HepG2 (cell line): ENCODE measurements at regions not wholly inside any gene's neighbourhood (a gene's known extent, or its start where the extent isn't known, plus 50 kb on each side); places are given as distances from the start of the nearest gene placed in this dataset.

ENCODE experiments used
- ATAC-seq: fragments of 200-7000 bp; cut with Tn5 transposase; 3 replicates; pipeline ENCODE4 v1.9.1; 2020; ENCODE audit warnings: mild to moderate bottlenecking, moderate library complexity
- BruUV-seq: library from RNA; stranded (reverse); fragments of 400-500 nt; replicated peaks from 2 replicates; lab custom pipeline; 2021; lab: Mats Ljungman, UMichigan
- CTCF ChIA-PET: fragments of 300-600 bp; formaldehyde crosslinking; extraction: SDS; loops from one replicate; lab custom pipeline; 2021; ENCODE audit warnings: low total read pairs, inconsistent platforms, low intra/inter-chr PET ratio; lab: Yijun Ruan, JAX
- POLR2A ChIA-PET: fragments of 350-600 bp; sonication (Branson Sonifier 250); formaldehyde crosslinking; loops from one replicate; lab custom pipeline; 2020; ENCODE audit warnings: antibody characterized with exemption, inconsistent platforms; lab: Yijun Ruan, JAX
- DNase-seq: peaks from one replicate; pipeline ENCODE4 v3.0.0-alpha.2; 2015; ENCODE audit warnings: low spot score
- FAIRE-seq: peaks from 3 replicates; lab custom pipeline; 2011; peaks lifted over from hg19 to GRCh38; lab: Jason Lieb, UNC
- H2AFZ ChIP-seq: one replicate; pipeline ENCODE4 v1.6.1; 2011; ENCODE audit warnings: low read length, inconsistent platforms
- H3K27ac ChIP-seq: fragments of 300-600 bp; 3 replicates; pipeline ENCODE4 v1.8.0; 2011; ENCODE audit warnings: mixed run types, mild to moderate bottlenecking, mixed read lengths, low read length, inconsistent platforms; ENCODE audit not compliant: insufficient read depth; ENCODE audit errors: extremely low read length
- H3K27me3 ChIP-seq, 2 experiments: fragments of 200-600 bp in 1 of 2; 2 replicates in 1 of 2; 3 replicates in 1 of 2; pipeline versions ENCODE4 v1.6.0 to v1.8.0; 2011; ENCODE audit warnings: low read length in 2 of 2, mild to moderate bottlenecking in 2 of 2, moderate library complexity in 2 of 2, inconsistent platforms in 1 of 2; ENCODE audit not compliant: insufficient read depth in 2 of 2, control insufficient read depth in 1 of 2
- H3K36me3 ChIP-seq, 2 experiments: fragments of 200-600 bp in 1 of 2; replicated peaks in 1 of 2; 2 replicates in 1 of 2; 3 replicates in 1 of 2; pipeline versions ENCODE4 v1.5.1 to v1.8.0; 2011; ENCODE audit warnings: low read length in 2 of 2, inconsistent platforms in 1 of 2; ENCODE audit not compliant: insufficient read depth in 2 of 2, control insufficient read depth in 1 of 2
- H3K4me1 ChIP-seq: 2 replicates; pipeline ENCODE4 v1.5.1; 2012; ENCODE audit warnings: low read length, inconsistent platforms; ENCODE audit not compliant: insufficient read depth
- H3K4me2 ChIP-seq: 2 replicates; pipeline ENCODE4 v1.6.0; 2011; ENCODE audit warnings: low read depth, low read length, inconsistent platforms
- H3K4me3 ChIP-seq, 3 experiments: fragments of 200-600 bp in 1 of 3; sonication (generic), shearing (Covaris generic) in 1 of 3; replicated peaks in 1 of 3; 2 replicates each; pipeline ENCODE4 v1.5.1; 2011 to 2016; ENCODE audit warnings: low read length in 3 of 3, inconsistent platforms in 2 of 3, low read depth in 2 of 3, mild to moderate bottlenecking in 2 of 3, control low read depth in 1 of 3, mixed read lengths in 1 of 3; ENCODE audit not compliant: insufficient read depth in 1 of 3
- H3K79me2 ChIP-seq: one replicate; pipeline ENCODE4 v1.6.1; 2011; ENCODE audit warnings: low read length, inconsistent platforms; ENCODE audit not compliant: insufficient read depth
- H3K9ac ChIP-seq: 2 replicates; pipeline ENCODE4 v1.6.0; 2011; ENCODE audit warnings: mild to moderate bottlenecking, low read depth, low read length, inconsistent platforms; ENCODE audit not compliant: insufficient read depth
- H3K9me3 ChIP-seq: 2 replicates; pipeline ENCODE4 v1.5.1; 2012; ENCODE audit warnings: mild to moderate bottlenecking, low read length
- H4K20me1 ChIP-seq: 2 replicates; pipeline ENCODE4 v1.6.0; 2011; ENCODE audit warnings: inconsistent platforms, mild to moderate bottlenecking, low read length, moderate library complexity; ENCODE audit not compliant: insufficient read depth
- DBP ChIP-seq: sonication (generic); formaldehyde crosslinking; IDR thresholded peaks from 2 replicates; pipeline ENCODE4 v1.4.0; 2020; ENCODE audit warnings: missing genetic modification reagents; ENCODE audit errors: not compliant biosample characterization
- FOSL2 ChIP-seq: sonication (generic); formaldehyde crosslinking; IDR thresholded peaks from 2 replicates; pipeline ENCODE4 v1.4.0; 2020; ENCODE audit warnings: missing genetic modification reagents
- FOXC1 ChIP-seq: sonication (generic); formaldehyde crosslinking; IDR thresholded peaks from 2 replicates; pipeline ENCODE4 v1.8.0; 2022; ENCODE audit warnings: mild to moderate bottlenecking, missing genetic modification reagents, borderline replicate concordance
- FOXM1 ChIP-seq: sonication (generic); formaldehyde crosslinking; IDR thresholded peaks from 2 replicates; pipeline ENCODE4 v1.5.0; 2020; ENCODE audit warnings: missing genetic modification reagents
- HMG20A ChIP-seq: IDR thresholded peaks from 2 replicates; pipeline ENCODE4 v1.6.1; 2016; ENCODE audit warnings: borderline replicate concordance
- JARID2 ChIP-seq: sonication (generic); formaldehyde crosslinking; IDR thresholded peaks from 2 replicates; pipeline ENCODE4 v1.8.1; 2023; ENCODE audit warnings: missing genetic modification reagents, inconsistent platforms; ENCODE audit not compliant: insufficient replicate concordance
- MAFK ChIP-seq, 2 experiments: IDR thresholded peaks in 1 of 2; conservative IDR thresholded peaks in 1 of 2; 2 replicates each; pipeline ENCODE4 v1.6.1; 2011; ENCODE audit warnings: improper control_type of control experiment in 2 of 2, low read length in 2 of 2
- MZF1 ChIP-seq: sonication (generic); formaldehyde crosslinking; IDR thresholded peaks from 2 replicates; pipeline ENCODE4 v1.8.1; 2023; ENCODE audit warnings: mild to moderate bottlenecking, missing genetic modification reagents, borderline replicate concordance
- PAF1 ChIP-seq: IDR thresholded peaks from 2 replicates; pipeline ENCODE4 v1.6.1; 2016; ENCODE audit warnings: missing genetic modification reagents, missing compliant biosample characterization
- TEAD3 ChIP-seq: optimal IDR thresholded peaks from 2 replicates; pipeline ENCODE3; 2016; ENCODE audit warnings: borderline replicate concordance
- TOE1 ChIP-seq: sonication (generic); formaldehyde crosslinking; IDR thresholded peaks from 2 replicates; pipeline ENCODE4 v1.4.0; 2020; ENCODE audit warnings: mild to moderate bottlenecking, missing genetic modification reagents
- ZBTB40 ChIP-seq, 2 experiments: fragments of 450-650 bp in 1 of 2; sonication (generic) in 1 of 2; formaldehyde crosslinking in 1 of 2; IDR thresholded peaks; 2 replicates each; pipeline versions ENCODE4 v1.6.1 to v1.8.0; 2016 to 2022; ENCODE audit warnings: antibody characterized with exemption in 1 of 2, mild to moderate bottlenecking in 1 of 2, missing genetic modification reagents in 1 of 2
- ZNF75D ChIP-seq: sonication (generic); formaldehyde crosslinking; IDR thresholded peaks from 2 replicates; pipeline ENCODE4 v1.8.1; 2023; ENCODE audit warnings: missing genetic modification reagents, mild to moderate bottlenecking, borderline replicate concordance
- ZNF776 ChIP-seq: sonication (generic); formaldehyde crosslinking; IDR thresholded peaks from 2 replicates; pipeline ENCODE4 v1.4.0; 2020; ENCODE audit warnings: mild to moderate bottlenecking, missing genetic modification reagents
- ZNF891 ChIP-seq: sonication (generic); formaldehyde crosslinking; IDR thresholded peaks from 2 replicates; pipeline ENCODE4 v1.5.0; 2020; ENCODE audit warnings: mild to moderate bottlenecking, missing genetic modification reagents
- WGBS: methylation state at CpG from one replicate; pipeline ENCODE4 v1.1.6; 2017; ENCODE audit warnings: low lambda C conversion rate; 5-methylcytosine and 5-hydroxymethylcytosine counted together
- in situ Hi-C: cut with HindIII; loops from 2 replicates; pipeline ENCODE4 v1.10.0; 2017; ENCODE audit warnings: low pct_unique_long_range_greater_than_20kb; ENCODE audit not compliant: extremely low pct_ligation_motif_present
- intact Hi-C: fragments of 100-400 bp; cut with micrococcal nuclease; formaldehyde crosslinking; loops from one replicate; pipeline ENCODE4 v1.10.0; 2022; ENCODE audit not compliant: unreplicated experiment

GRCh38 chr19:57055956-57056355 is 63.8 kb upstream of the USP29 start (continued):
- no peak for TF ChIP-seq MAFK (conservative IDR thresholded peaks at IDR 0.05 in 1 of 2, IDR thresholded peaks at IDR 0.05 in 1 of 2; ENCODE audit: low read length in 2 of 2)
- no peak for TF ChIP-seq FOXM1
- no peak for TF ChIP-seq FOXC1
- no peak for TF ChIP-seq PAF1 (CRISPR knock-in tag)
- no peak for TF ChIP-seq MZF1 (CRISPR knock-in tag)
- TF ChIP-seq TOE1 (CRISPR knock-in tag), result no peak
- no peak for TF ChIP-seq DBP (CRISPR knock-in tag)
- no peak for TF ChIP-seq HMG20A (CRISPR knock-in tag)
- TF ChIP-seq JARID2 (CRISPR knock-in tag), result no peak
- TF ChIP-seq ZNF75D (CRISPR knock-in tag), result no peak
- TF ChIP-seq ZNF891 (CRISPR knock-in tag), result no peak

GRCh38 chr19:57057036-57057686 is 62.6 kb upstream of the USP29 start:
- no peak for FAIRE-seq
- 57% methylated on average over 16 of the region's 16 CpGs for WGBS
- Histone ChIP-seq H3K27ac (no peak overlapping the region), H3K4me1 (peaks cover 10% of the 10 kb centered on the region), H3K36me3 (no peaks in the 10 kb centered on the region), H2AFZ (no peak overlapping the region), H3K9ac (no peak overlapping the region), H3K27me3 (peaks cover 1 to 8% of the 10 kb centered on the region in 2 experiments; a peak in 2 of 5 replicates), H3K9me3 (no peaks in the 10 kb centered on the region), H3K79me2 (no peaks in the 10 kb centered on the region), H4K20me1 (no peaks in the 10 kb centered on the region), H3K4me2 (no peak overlapping the region), H3K4me3 (no peak overlapping the region)
- BruUV-seq, result no TSS peak
- no peak for ATAC-seq
- TF ChIP-seq TEAD3 (CRISPR knock-in tag), result peak; percentile 12
- no peak for TF ChIP-seq ZBTB40 (IDR thresholded peaks at IDR 0.05)
- peak; percentile 76; the same call in 1 of the 2 replicates for TF ChIP-seq ZBTB40 (CRISPR knock-in tag; IDR thresholded peaks at IDR 0.05)
- no peak for TF ChIP-seq ZNF776 (CRISPR knock-in tag)
- TF ChIP-seq FOSL2, result peak; percentile 19; the same call in 1 of the 2 replicates
- ChIA-PET POLR2A (no interaction called here), CTCF (no interaction called here)
- DNase-seq, result no peak
- intact Hi-C loops (no loop called here), in situ Hi-C loops (no loop called here)
